Endothelial cell (in vitro differentiated cells): ENCODE measurements at regions not wholly inside any gene's neighbourhood (a gene's known extent, or its start where the extent isn't known, plus 50 kb on each side); places are given as distances from the start of the nearest gene placed in this dataset.

Source experiments
- DNase-seq: peaks from one replicate; pipeline ENCODE4 v3.0.0; 2021; ENCODE audit warnings: low spot score
- H3K27ac Mint-ChIP-seq: one replicate; pipeline ENCODE4 v1.8.0; 2021; ENCODE audit warnings: mixed read lengths, inconsistent platforms; ENCODE audit not compliant: unreplicated experiment
- H3K27me3 Mint-ChIP-seq: one replicate; pipeline ENCODE4 v1.8.0; 2021; ENCODE audit warnings: mild to moderate bottlenecking, moderate library complexity, mixed read lengths, inconsistent platforms; ENCODE audit not compliant: unreplicated experiment
- H3K36me3 Mint-ChIP-seq: one replicate; pipeline ENCODE4 v1.8.0; 2021; ENCODE audit warnings: mild to moderate bottlenecking, low read depth, mixed read lengths, inconsistent platforms; ENCODE audit not compliant: unreplicated experiment
- H3K4me1 Mint-ChIP-seq: one replicate; pipeline ENCODE4 v1.8.0; 2021; ENCODE audit warnings: mild to moderate bottlenecking, mixed read lengths, inconsistent platforms; ENCODE audit not compliant: unreplicated experiment
- H3K4me3 Mint-ChIP-seq: one replicate; pipeline ENCODE4 v1.8.0; 2021; ENCODE audit warnings: mild to moderate bottlenecking, mixed read lengths, inconsistent platforms; ENCODE audit not compliant: unreplicated experiment
- H3K9me3 Mint-ChIP-seq: one replicate; pipeline ENCODE4 v1.8.0; 2021; ENCODE audit warnings: mixed read lengths, inconsistent platforms; ENCODE audit not compliant: unreplicated experiment
- CTCF ChIP-seq: fragments of 200-600 bp; sonication (generic); IDR thresholded peaks from one replicate; pipeline ENCODE4 v1.5.0; 2021; ENCODE audit warnings: antibody characterized with exemption; ENCODE audit not compliant: unreplicated experiment

GRCh38 chr20:57867181-57867803, 157.5 kb upstream of the PMEPA1 start:
- H3K27me3 Mint-ChIP-seq, result peaks cover 2% of the 10 kb centered on the region

GRCh38 chr20:57866250-57867106, 156.7 kb upstream of the PMEPA1 start:
- DNase-seq, result no peak
- H3K27ac Mint-ChIP-seq, result no peak overlapping the region
- no peaks in the 10 kb centered on the region for H3K36me3 Mint-ChIP-seq
- no peaks in the 10 kb centered on the region for H3K9me3 Mint-ChIP-seq
- H3K4me3 Mint-ChIP-seq, result no peak overlapping the region
- H3K4me1 Mint-ChIP-seq, result peaks cover 18% of the 10 kb centered on the region
- peaks cover 2% of the 10 kb centered on the region for H3K27me3 Mint-ChIP-seq
- no peak for TF ChIP-seq CTCF

More at GRCh38 chr20:57867181-57867803, 157.5 kb upstream of the PMEPA1 start:
- Mint-ChIP-seq H3K9me3 (no peaks in the 10 kb centered on the region), H3K36me3 (no peaks in the 10 kb centered on the region), H3K4me3 (no peak overlapping the region), H3K27ac (no peak overlapping the region), H3K4me1 (peaks cover 18% of the 10 kb centered on the region)
- TF ChIP-seq CTCF, result no peak
- no peak for DNase-seq

- TF ChIP-seq CTCF, result no peak
- DNase-seq, result no peak
- no peak overlapping the region for H3K27ac Mint-ChIP-seq
- H3K27me3 Mint-ChIP-seq, result peaks cover 2% of the 10 kb centered on the region
- no peak overlapping the region for H3K4me3 Mint-ChIP-seq
- H3K9me3 Mint-ChIP-seq, result no peaks in the 10 kb centered on the region
- H3K4me1 Mint-ChIP-seq, result peaks cover 18% of the 10 kb centered on the region
- no peaks in the 10 kb centered on the region for H3K36me3 Mint-ChIP-seq
These were observed 155.5 kb upstream of the PMEPA1 start for GRCh38 chr20:57865266-57865665.

GRCh38 chr20:57860576-57860975, 150.8 kb upstream of the PMEPA1 start:
- Mint-ChIP-seq H3K27me3 (no peaks in the 10 kb centered on the region), H3K27ac (no peak overlapping the region), H3K4me3 (no peak overlapping the region), H3K9me3 (no peaks in the 10 kb centered on the region), H3K36me3 (no peaks in the 10 kb centered on the region), H3K4me1 (peaks cover 8% of the 10 kb centered on the region)
- DNase-seq, result no peak
- no peak for TF ChIP-seq CTCF

- H3K27me3 Mint-ChIP-seq, result no peaks in the 10 kb centered on the region
- no peaks in the 10 kb centered on the region for H3K4me1 Mint-ChIP-seq
- TF ChIP-seq CTCF, result no peak
- DNase-seq, result no peak
- H3K4me3 Mint-ChIP-seq, result no peak overlapping the region
- H3K36me3 Mint-ChIP-seq, result no peaks in the 10 kb centered on the region
- no peaks in the 10 kb centered on the region for H3K9me3 Mint-ChIP-seq
- H3K27ac Mint-ChIP-seq, result no peak overlapping the region
These were observed 148.2 kb upstream of the PMEPA1 start for GRCh38 chr20:57857969-57858368.
